C4-2B (cell line): ENCODE measurements at regions not wholly inside any gene's neighbourhood (a gene's known extent, or its start where the extent isn't known, plus 50 kb on each side); places are given as distances from the start of the nearest gene placed in this dataset.

ENCODE experiments used
- H3K27ac ChIP-seq: fragments of 450-650 bp; 2 replicates; pipeline ENCODE4 v1.5.1; 2017
- ZFX ChIP-seq: fragments of 450-650 bp; IDR thresholded peaks from 2 replicates; pipeline ENCODE4 v1.6.1; 2017
- TF ChIP-seq, protein P1 (sequence below): fragments of 450-650 bp; conservative IDR thresholded peaks from 2 replicates; pipeline ENCODE4 v1.5.1; 2017; ENCODE audit warnings: mild to moderate bottlenecking

- no peak overlapping the region for H3K27ac ChIP-seq
- TF ChIP-seq, protein P1, sequence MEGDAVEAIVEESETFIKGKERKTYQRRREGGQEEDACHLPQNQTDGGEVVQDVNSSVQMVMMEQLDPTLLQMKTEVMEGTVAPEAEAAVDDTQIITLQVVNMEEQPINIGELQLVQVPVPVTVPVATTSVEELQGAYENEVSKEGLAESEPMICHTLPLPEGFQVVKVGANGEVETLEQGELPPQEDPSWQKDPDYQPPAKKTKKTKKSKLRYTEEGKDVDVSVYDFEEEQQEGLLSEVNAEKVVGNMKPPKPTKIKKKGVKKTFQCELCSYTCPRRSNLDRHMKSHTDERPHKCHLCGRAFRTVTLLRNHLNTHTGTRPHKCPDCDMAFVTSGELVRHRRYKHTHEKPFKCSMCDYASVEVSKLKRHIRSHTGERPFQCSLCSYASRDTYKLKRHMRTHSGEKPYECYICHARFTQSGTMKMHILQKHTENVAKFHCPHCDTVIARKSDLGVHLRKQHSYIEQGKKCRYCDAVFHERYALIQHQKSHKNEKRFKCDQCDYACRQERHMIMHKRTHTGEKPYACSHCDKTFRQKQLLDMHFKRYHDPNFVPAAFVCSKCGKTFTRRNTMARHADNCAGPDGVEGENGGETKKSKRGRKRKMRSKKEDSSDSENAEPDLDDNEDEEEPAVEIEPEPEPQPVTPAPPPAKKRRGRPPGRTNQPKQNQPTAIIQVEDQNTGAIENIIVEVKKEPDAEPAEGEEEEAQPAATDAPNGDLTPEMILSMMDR = no peak
- no peak for TF ChIP-seq ZFX
These were observed 554.7 kb downstream of the GALR1 start for GRCh38 chr18:77804382-77804781.

- no peak for TF ChIP-seq ZFX
- TF ChIP-seq, protein P1 = no peak
- H3K27ac ChIP-seq = no peak overlapping the region
These were observed 558.0 kb downstream of the GALR1 start for GRCh38 chr18:77807650-77808049.

- no peak for TF ChIP-seq ZFX
- TF ChIP-seq, protein P1 = no peak
These were observed 561.9 kb downstream of the GALR1 start for GRCh38 chr18:77811503-77811902.

DNA sequence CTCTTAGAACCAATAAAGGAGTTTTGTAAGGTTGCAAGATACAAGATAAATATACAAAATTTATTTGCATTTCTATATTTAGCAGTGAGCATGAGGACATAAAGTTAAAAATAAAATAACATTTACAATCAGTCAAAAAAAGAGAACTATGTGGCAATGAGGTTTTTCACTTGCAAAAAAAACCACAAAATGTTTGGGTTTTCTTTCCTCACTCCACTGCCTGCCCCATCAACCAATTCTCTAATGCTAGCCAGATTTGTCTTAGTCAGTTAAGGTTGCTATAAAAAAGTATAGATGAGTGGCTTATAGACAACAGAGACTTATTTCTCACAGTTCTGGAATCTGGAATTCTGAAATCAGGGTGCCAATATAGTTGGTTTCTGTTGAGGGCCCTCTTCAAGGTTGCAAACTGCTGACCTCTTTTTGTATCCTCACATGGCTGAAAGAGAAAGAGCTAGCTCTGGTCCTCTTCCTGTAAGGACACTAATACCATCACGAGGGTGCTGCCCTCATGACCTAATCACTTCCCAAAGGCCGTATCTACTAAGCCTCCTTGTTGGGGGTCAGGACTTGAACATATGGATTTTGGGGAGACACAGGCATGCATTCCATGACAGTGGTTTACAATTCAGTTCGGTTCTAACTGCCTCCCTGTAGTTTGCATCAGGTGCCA is 566.2 kb downstream of the GALR1 start:
- no peak overlapping the region for H3K27ac ChIP-seq
- no peak for TF ChIP-seq ZFX
- TF ChIP-seq, protein P1 = no peak

More at GRCh38 chr18:77811503-77811902, 561.9 kb downstream of the GALR1 start:
- H3K27ac ChIP-seq = no peak overlapping the region

DNA sequence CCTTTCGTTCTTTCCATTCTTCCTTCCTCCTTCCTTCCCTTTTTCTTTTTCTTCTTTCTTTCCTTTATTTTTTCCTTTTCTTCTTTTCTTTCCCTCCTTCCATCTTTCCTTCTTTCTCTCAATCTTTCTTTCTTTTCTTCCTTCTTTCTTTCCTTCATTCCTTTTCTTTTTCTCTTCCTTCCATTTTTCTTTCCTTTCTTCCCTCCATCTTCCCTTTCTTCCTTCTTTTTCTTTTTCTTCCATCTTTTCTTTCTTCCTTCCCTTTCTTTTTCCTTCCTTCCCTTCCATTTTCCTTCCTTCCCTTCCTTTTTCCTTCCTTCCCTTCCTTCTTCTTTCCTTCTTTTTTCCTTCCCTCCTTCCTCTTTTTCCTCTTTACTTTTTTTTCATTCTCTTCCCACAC is 568.7 kb downstream of the GALR1 start:
- no peak overlapping the region for H3K27ac ChIP-seq
- TF ChIP-seq, protein P1 = no peak
- TF ChIP-seq ZFX = no peak

- no peak for TF ChIP-seq ZFX
- TF ChIP-seq, protein P1 = no peak
- no peak overlapping the region for H3K27ac ChIP-seq
These were observed 570.8 kb downstream of the GALR1 start for GRCh38 chr18:77820472-77820871.

DNA sequence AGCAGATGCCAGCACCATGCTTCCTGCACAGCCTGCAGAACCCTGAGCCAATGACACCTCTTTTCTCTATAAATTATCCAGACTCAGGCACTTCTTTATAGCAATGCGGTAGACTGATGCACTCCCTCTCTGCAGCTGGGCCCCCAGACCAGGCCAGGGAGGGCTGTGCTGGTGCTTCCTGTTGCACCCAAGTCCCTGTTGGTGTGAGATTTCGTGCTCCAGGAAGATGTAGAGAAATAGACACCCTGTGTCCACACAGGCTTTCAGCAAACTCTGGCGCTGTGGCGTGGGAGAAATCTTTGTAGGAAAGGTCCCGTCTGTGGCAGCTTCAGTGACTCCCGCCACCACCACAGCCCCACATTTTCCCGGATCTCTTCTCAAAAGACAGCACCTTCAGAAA is 572.2 kb downstream of the GALR1 start:
- H3K27ac ChIP-seq = no peak overlapping the region
- TF ChIP-seq ZFX = no peak
- TF ChIP-seq, protein P1 = no peak
